22Rv1 (cell line): ENCODE measurements at regions not wholly inside any gene's neighbourhood (a gene's known extent, or its start where the extent isn't known, plus 50 kb on each side); places are given as distances from the start of the nearest gene placed in this dataset.

ENCODE experiments used
- H3K27ac ChIP-seq: fragments of 450-650 bp; 2 replicates; pipeline ENCODE4 v1.5.1; 2017
- CTCF ChIP-seq: fragments of 450-650 bp; IDR thresholded peaks from 2 replicates; pipeline ENCODE4 v1.5.1; 2017; ENCODE audit warnings: mild to moderate bottlenecking
- ZFX ChIP-seq: fragments of 450-650 bp; IDR thresholded peaks from 2 replicates; pipeline ENCODE4 v1.6.1; 2017; ENCODE audit warnings: antibody characterized with exemption, borderline replicate concordance

DNA sequence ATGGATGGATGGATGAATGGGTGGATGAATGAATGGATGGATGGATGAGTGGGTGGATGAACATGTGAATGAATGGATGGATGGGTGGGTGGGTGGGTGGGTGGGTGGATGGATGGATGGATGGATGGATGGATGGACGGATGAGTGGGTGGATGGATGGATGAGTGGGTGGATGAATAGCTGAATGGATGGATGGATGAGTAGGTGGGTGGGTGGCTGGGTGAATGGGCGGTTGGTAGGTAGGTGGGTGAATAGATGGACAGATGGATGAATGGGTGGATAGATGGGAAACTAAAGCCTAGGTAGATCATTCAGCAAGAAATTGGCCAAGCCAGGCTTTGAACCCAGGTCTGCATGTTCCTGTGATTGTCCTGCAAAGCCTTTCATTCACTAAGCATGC, 155.6 kb downstream of the WNT5A start:
- H3K27ac ChIP-seq = no peak overlapping the region
- TF ChIP-seq CTCF (no peak), ZFX (no peak)

DNA sequence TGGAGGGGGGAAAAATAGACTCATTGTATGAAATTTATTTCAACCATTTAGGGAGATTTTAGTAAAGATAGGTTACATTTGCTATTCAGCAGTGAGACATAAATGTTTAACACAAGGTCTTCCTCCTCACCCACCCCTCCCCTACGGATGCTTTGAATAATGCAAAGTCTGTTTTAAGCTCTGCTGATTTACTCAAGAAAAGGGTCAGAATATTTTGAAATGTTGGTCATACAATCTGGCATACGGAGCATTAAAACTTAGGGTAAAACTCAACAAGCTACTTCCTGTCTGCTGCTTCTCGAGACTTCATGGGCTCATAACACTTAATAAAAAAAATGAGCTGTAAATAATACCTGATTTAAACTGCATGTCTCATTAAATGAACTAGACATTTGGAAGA, 156.3 kb downstream of the WNT5A start:
- H3K27ac ChIP-seq = no peak overlapping the region
- TF ChIP-seq CTCF = no peak

DNA sequence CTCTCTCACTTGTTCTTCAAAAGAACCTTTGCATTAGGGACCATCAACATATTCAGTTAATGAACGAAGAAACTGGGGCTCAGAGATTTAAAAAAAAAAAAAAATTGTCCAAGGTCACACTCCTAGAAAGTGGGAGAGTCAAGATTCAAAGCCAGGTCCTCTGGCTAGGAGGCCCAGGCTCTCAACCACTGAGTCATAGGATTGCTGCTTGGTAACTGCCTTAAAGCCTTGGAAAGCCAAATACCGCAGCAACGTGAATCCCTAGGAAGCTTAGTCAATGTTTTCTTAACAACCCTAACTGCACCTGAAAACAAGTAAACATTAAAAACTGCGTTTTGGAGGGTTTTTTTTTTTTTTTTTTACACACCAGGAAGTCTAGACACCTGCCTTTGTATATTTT, 156.8 kb downstream of the WNT5A start:
- H3K27ac ChIP-seq = no peak overlapping the region
- TF ChIP-seq ZFX = no peak
- TF ChIP-seq CTCF = no peak

- TF ChIP-seq ZFX = no peak
- no peak for TF ChIP-seq CTCF
- H3K27ac ChIP-seq = no peak overlapping the region
Measured at GRCh38 chr3:55329849-55330248, 157.3 kb downstream of the WNT5A start.

- TF ChIP-seq CTCF (no peak), ZFX (no peak)
- H3K27ac ChIP-seq = no peak overlapping the region
Measured at GRCh38 chr3:55327131-55327920, 159.8 kb downstream of the WNT5A start.

GRCh38 chr3:55322638-55323037, 164.5 kb downstream of the WNT5A start:
- TF ChIP-seq CTCF (no peak), ZFX (no peak)
- H3K27ac ChIP-seq = no peak overlapping the region

DNA sequence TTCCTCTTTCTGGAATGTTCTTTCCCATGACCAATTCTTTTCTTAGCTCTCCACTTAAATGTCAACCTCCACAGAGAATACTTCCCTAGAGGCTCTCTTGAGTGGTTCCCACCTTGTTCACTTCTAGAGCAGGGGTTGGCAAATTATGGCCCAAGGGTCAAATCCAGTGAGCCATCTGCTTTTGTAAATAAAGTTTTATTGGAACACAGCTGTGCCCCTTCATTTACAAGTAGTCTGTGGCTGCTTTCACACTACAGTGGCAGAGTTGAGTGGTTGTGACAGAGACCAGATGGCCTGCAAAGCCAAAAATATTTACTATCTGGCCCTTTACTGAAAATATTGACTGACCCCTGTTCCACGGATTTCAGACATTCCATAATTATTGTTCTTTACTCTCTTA, 166.2 kb downstream of the WNT5A start:
- H3K27ac ChIP-seq = no peak overlapping the region
- TF ChIP-seq ZFX (no peak), CTCF (no peak)
